HG03460 (cell line): ENCODE measurements at regions not wholly inside any gene's neighbourhood (a gene's known extent, or its start where the extent isn't known, plus 50 kb on each side); places are given as distances from the start of the nearest gene placed in this dataset.
"Not testable (repeated sequence)": the region's sequence is repeated elsewhere in the genome, so short reads cannot be mapped to it uniquely, and the experiment has no call there.

Experiments used
- ATAC-seq: cut with Tn5 transposase; IDR thresholded peaks from one replicate; pipeline ENCODE4 v1.9.1; 2021; ENCODE audit not compliant: unreplicated experiment

DNA sequence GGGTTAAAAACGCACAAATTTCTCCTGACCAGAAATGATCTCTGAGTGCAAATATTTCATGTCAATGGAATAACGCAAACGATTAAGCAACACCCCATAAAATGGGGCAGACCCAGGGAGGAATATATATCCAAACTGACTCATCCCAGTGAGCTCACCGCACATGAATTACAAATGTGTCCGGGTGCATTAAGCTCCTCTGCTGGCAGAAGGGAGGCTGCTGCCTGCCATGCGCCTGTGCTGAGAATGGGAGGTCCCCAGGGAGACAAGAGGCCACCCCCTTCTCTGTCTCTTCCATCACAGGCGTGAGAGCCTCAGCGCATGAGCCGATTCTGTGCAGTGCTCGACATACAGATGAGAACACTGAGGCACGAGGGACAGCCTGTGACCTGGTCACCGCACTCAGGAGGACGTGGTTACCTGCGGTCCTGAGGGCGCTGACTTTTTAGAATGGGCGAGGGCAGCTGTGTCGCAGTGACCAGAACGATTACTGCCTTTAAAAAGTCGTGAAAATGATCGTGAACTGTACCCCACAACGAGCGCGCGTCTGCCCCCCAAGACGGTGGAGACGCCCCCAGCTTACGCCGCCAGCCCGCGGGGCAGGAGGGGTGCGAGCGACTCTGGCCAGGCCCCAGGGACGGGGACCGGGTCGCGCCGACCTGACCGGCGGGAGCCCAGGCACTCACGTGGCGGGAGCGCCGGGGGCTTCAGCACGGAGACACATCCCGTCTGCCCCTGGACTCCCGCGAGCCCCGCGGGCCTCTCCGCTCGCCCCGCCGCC, 188.5 kb downstream of the ADRA2C start:
- ATAC-seq = peak; percentile 9

DNA sequence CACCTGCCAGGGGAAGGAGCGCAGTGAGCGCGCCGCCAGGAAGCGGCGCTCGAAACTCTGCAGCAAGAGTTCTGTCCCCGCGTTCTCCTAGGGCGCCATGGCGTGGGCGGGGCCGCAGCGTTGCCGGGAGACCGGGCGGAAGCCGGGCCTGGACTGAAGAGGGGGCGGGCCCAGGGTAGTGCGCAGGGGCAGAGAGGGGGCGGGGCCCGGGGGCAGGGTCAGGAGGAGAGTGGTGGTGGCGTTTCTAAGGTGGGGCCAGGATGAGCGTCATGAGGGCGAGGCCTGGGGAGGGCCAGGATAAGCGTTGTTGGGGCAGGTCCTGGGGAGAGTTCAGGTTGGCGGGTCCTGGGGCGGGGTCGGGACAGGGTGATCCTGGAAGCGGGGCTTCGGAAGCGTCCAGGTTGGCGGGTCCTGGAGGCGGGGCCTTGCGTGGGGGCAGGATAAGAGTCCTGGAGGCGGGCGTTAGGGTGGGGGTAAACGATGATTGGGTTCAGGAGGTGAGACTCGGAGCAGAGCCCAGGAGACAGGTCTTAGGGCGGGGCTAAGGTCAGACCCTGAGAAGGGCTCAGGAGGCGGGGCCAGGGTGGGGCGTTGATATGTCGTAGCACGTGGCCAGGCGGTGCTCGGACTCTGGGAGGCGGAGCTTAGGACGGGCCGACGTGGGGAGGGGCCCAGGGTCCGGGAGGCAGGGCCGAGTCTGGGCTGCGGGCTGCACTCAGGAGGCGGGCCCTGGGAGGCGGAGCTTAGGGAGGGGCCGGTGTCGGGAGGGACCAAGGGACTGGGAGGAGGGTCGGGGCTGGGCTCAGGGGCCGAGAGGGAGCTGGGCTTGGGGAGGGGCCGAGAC, 189.4 kb downstream of the ADRA2C start:
- peak; percentile 97 for ATAC-seq

DNA sequence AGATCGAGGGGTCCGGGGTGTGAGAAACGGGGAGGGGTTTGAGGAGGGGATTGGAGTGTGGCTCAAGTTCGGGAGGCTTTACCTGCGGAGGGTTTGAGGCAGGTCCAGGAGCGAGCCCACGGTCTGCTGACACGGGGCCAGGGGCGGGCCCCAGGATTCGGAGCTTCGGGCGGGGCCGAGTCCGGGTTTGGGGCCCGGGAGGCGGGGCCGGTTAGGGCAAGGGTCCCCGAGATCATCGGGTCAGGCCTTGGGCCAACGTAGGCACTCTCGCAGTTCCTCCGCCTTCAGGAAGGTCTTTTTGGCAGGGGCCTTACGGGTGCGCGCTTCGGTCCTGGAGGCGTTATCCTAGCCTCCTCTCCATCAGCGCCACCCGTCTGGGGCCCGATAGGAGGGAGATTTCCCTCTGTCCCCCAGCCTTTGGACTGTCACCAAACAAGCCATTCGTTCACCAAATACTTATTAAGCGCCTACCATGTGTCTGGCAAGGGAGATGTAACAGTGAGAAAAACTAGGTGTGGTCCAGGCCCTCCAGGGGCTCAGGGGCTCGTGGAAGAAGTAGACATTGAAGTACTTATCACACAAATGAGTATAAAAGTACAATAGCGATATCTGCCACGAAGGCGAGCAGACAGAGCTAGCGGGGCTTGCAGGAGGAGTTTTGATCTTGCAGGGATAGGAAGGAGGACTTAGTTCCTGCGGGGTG, 190.1 kb downstream of the ADRA2C start:
- ATAC-seq = not testable (repeated sequence)

DNA sequence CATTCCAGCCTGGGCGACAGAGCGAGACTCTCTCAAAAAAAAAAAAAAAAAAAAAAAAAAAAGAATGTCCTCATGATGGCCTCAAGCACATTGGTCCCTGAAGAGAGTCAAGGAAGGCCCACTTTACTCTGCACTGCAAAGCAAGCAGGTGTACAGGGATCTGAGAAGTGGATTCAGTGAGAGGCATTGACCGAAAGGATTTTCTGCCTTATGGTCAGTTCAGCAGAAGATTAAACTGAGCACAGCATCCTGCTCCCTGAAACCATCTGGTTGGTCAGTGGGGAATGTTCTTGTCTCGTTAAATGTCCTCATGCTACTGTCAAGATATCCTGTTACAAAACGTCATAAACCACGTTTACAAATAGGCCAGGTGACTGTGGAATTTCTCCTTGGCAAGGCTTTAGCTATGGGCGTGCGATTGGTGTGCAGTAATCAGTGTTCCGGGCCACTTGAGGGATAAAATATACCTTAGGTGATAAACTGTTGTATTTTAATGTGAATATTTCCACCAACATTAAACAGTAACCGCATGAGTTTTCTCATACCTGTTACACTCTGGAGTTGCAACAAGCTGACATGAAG, 195.0 kb downstream of the ADRA2C start:
- ATAC-seq = not testable (repeated sequence)

DNA sequence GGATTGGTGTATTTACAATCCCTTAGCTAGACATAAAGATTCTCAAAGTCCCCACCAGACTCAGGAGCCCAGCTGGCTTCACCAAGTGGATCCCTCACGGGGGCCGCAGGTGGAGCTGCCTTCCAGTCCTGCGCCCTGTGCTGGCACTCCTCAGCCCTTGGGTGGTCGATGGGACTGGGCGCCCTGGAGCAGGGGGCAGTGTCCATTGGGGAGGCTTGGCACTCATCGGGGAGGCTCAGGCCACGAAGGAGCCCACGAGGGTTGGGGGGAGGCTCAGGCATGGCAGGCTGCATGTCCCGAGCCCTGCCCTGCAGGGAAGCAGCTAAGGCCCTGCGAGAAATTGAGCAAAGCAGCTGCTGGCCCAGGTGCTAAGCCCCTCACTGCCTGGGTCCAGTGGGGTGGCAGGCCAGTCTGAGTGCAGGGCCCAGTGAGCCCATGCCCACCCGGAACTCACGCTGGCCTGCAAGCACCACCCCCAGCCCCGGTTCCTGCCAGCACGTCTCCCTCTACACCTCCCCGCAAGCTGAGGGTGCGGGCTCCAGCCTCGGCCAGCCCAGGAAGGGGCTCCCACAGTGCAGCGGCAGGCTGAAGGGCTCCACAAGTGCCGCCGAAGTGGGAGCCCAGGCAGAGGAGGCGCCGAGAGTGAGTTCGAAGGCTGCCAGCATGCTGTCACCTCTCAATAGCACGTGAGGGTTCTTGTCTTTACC, 198.5 kb downstream of the ADRA2C start:
- not testable (repeated sequence) for ATAC-seq

DNA sequence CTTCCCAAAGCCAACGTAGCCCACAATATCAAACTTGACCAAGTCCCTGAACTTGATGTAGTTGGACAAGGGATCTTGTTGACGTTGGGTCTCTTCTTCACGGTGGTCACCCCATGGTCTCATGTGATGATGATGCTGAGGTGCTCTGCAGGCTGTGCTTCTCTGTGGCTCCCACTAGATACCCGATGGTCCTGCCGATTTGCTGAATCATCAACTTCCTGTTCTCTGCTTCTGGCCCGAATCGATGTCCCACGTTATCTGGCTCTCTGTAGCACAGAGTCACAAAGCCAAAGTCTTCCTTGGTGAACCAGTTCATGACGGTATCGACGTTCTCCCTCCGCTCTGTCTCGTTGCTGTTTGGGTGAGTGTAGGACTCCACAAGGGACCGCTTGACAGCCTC, 201.0 kb downstream of the ADRA2C start:
- not testable (repeated sequence) for ATAC-seq

DNA sequence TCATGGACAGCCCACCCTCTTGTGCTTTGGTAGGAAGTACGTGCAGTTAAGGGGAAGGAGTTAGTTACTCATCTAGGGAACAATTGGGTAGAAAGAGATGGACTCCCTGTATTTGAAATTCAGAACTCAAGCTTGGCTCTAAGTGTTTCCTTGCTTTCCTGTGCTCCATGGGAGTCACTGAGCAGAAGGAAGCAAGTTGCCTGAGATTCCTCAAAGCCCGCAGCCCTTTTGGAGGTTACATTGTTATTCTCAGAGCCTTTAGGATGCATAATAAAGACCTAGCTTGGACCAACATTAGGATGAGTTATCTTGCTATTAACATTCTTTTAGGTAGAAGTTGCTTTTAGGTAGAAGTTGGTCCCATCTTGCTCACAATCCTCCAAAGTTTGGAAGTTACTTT, 206.4 kb downstream of the ADRA2C start:
- not testable (repeated sequence) for ATAC-seq

DNA sequence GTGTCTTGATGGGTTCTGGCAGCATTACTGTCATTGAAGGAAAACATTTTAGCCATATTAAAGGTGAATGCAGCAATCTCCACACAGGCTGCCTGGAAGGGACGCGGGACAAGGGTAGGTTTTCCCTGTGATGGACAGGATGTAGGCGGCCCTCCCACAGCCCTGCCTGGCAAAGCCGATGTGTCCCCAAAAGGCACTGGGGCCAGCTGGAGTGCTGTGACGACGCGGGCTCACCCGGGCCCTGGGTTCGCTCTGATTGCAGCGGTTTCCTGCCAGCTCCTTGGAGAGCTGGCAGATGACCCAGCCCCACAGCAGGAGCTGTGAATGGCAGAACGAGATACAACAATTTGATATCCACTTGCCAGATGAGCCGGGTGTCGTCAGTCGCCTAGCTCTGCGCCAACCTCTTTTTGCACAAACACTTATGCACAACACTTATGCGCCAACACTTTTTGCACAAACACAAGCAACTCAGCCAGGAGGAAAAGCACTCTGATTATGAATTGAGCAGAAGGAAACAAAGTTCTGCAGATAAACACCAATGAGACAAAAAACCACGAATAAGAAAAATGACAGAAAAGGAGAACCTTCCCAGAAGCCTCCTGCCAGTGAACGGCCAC, 207.5 kb downstream of the ADRA2C start:
- ATAC-seq = not testable (repeated sequence)

DNA sequence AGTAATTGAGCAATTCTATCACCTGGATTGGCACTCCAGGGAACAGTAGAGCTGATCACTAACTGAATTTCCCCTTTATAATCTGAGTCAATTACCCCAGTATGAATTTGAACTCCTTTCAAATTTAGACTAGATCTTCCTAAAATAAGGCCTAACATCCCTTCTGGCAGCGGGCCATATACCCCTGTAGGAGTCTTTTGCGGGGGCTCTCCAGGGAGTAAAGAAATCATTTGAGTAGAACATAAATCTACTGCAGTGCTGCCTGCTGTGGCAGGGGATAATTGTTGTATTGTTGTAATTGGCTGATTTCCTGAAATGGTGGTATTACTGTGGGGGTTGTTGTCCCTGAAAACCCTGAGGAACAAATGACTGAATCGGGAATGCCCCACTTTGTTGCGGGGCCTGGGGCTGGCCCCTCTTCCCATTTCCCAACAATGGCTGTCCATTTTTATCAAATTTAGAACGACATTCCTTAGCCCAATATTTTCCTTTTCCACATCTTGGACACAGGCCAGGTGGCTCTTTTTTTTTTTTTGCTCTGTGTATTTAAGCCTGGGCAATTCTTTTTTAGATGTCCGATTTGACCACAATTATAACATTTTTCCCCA, 217.4 kb downstream of the ADRA2C start:
- ATAC-seq = not testable (repeated sequence)

DNA sequence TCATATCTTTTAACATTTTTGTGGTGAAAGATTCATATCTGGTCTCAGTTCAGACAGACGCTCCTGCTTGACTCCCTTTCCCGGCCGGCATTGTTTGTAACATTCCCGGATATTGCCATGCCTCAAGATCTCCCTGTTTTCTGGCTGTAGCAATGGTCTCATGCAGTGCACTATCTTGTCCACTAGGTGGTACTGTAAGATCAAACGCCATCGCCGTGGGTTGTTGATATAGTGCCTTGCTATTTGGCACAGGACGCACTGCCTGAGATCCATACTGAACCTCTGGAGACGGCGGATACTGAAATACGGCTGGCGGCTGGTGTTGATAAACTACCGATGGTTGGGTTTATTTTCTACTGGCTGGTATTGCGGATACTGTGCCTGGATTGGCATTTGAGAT, 218.6 kb downstream of the ADRA2C start:
- not testable (repeated sequence) for ATAC-seq

DNA sequence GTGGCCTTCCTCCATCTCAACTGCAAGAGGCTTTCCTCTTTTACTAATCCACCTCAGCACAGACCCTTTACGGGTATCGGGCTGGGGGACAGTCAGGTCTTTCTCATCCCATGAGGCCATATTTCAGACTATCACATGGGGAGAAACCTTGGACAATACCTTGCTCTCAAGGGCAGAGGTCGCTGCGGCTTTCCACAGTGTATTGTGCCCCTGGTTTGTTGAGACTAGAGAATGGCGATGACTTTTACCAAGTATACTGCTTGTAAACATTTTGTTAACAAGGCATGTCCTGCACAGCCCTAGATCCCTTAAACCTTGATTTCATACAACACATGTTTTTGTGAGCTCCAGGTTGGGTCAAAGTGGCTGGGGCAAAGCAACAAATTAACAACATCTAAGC, 220.2 kb downstream of the ADRA2C start:
- not testable (repeated sequence) for ATAC-seq

DNA sequence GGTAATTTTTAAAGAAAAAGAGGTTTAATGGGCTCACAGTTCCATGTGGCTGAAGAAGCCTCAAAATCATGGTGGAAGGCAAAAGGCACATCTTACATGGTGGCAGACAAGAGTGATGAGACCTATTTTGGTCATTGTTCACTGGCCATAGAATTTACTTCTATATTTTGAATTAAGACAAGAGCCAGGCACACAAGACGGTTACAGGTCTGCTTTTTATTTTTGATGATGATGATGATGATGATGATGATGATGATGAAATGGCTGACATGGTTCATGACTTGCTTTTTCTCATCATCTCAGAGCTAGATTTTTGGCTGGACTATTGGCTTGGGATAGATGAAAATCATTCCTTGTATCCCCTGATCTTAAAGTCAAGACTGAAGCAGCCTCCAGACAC, 229.3 kb downstream of the OTOP1 start:
- not testable (repeated sequence) for ATAC-seq

DNA sequence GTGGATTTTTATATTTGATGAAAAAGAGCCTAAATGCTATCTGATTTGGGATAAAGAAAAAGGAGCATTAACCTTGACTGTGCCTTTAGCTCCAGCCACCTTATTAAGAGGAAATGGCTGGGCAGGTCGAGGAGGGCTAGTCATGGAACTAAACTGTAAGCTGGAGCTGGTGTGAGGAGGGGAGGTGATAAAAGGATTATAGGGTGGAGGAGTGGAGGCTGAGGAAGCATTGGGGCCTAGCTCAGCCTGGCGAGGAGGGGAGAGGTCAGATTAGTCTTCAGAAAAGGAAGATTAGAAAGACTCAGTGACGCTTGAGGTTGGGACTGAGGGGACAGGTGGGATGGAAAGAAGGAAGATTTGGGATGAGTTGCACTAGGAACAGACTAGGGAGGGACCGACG, 222.7 kb downstream of the OTOP1 start:
- ATAC-seq = not testable (repeated sequence)

DNA sequence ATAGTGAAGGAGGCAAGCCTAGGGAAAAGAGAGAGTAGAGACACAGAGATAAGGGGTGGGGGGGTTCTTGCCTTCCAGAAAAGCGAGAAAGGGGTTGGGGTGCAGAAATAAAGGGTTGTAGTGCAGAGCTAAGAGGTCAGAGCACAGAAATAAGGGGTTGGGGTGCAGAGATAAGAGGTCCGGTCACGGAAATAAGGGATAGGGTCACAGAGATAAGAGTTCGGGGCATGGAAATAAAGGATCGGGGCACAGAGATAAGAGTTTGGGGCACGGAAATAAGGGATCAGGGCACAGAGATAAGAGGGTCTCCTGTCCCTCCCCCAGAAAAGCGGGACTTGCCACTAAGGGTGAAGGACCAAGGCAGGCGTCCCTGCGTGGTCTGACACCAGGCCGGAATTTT, 222.0 kb downstream of the OTOP1 start:
- ATAC-seq = not testable (repeated sequence)

DNA sequence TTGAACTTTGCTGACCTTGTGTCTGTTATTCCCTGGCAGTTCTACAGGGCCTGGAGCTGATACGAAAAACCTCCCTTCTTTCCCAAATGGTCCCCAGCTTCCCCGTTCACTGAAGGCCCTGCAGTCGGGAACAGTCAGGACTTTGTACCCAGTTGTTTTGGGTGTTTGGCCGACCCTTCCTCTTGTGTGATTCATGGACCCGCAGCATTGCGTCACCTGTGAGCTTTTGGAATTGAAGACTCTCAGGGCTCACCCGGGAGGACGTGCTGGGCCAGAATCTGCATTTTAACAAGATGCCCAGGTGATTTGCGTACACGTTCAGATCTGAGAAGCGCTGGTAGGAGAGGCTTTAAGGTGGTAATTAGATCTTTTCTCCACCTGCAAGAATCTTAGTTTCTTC, 220.4 kb downstream of the OTOP1 start:
- ATAC-seq = not testable (repeated sequence)

DNA sequence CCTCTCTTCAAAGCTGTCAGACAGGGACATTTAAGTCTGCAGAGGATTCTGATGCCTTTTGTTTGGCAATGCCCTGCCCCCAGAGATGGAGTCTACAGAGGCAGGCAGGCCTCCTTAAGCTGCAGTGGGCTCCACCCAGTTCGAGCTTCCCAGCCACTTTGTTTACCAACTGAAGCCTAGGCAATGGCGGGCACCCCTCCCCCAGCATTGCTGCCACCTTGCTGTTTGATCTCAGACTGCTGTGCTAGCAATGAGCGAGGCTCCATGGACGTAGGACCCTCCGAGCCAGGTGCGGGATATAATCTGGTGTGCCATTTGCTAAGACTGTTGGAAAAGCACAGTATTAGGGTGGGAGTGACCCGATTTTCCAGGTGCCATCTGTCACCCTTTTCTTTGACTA, 207.7 kb downstream of the OTOP1 start:
- not testable (repeated sequence) for ATAC-seq

DNA sequence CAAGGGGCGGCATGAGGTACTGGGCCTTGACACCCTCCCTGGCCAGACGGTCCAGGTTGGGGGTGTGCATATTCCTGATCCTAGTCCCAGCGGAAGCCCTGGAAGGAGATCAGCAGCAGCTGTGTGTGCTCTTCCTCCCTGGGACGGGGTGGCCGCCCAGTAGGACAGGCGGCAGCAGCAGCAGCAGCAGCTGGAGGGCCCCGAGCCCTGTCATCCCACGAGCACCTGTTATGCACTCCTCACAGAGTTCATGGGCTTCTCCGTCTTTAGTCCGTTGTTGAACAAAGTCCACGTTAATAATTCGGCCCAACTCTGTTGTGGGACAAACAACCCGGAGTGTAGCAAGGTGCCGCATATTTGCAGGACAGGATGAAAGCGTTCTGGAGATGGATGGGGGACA, 205.6 kb downstream of the OTOP1 start:
- not testable (repeated sequence) for ATAC-seq

DNA sequence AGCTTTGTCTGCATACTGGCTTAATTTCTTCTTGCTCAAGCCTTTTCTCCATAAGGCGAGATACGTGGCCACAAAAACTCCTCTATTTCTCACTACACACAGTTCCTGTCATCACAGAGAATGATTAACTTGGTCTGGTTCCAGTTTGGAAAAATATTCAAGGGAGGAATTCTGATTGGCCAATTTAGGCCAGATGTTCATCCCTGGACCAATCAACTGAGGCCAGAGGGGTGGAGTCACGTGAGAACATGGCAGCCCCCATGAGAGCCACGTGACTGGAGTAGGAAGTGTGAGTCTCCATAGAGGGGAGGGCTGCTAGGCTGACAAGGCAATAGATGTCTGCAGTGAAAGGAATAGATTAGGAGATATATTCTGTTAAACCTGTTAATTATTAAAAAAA, 200.0 kb downstream of the OTOP1 start:
- ATAC-seq = not testable (repeated sequence)

DNA sequence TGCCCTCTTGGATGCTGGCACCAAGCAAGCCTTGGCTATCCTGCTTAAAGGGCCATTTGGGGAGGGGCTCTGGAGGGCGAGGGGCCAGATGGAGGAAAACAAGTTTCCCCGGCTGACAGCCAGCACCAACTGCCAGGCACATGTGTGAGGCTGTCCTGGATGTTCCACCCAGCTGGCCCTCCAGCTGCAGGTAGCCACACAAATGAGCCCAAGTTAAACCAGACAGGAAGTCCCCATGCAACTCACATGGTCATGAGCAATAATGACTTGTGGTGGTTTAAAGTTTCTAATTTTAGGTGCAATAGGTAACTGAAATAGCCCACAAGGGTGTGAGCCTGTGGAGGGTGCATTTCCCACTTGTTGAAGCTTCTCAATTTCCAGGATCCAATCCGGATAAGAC, 198.0 kb downstream of the OTOP1 start:
- not testable (repeated sequence) for ATAC-seq

DNA sequence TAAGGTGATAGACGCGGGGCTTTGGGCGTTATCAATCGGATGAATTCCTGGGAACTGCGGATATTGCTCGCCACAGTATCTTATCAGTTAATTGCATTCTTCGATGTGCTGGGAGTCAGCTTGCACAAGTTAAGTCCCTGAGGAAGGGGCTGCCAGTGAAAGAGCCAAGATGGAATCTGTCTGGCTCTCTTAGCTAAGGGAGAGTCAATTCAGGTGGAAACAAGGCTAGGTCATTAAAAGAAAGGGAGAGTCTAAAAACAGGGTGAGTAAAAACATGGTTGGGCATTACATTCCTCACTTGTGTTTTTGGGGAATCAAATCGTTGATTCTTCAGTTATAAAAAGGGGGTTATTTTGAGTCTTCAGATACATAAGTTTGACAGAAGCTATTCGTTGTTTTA, 196.2 kb downstream of the OTOP1 start:
- not testable (repeated sequence) for ATAC-seq
